Endothelial cell of umbilical vein (primary cell): ENCODE measurements at regions not wholly inside any gene's neighbourhood (a gene's known extent, or its start where the extent isn't known, plus 50 kb on each side); places are given as distances from the start of the nearest gene placed in this dataset.

ENCODE experiments used
- BruUV-seq: library from RNA; stranded (reverse); fragments of 400-500 nt; replicated peaks from 2 replicates; lab custom pipeline; 2021; lab: Mats Ljungman, UMichigan
- CTCF ChIA-PET: fragments of 300-600, 350-600 bp; sonication (Branson Sonifier 250); formaldehyde crosslinking; loops from one replicate; lab custom pipeline; 2021; ENCODE audit warnings: antibody characterized with exemption, inconsistent platforms; lab: Charles Lee
- POLR2A ChIA-PET: fragments of 300-600, 350-600 bp; sonication (Branson Sonifier 250); formaldehyde crosslinking; loops from one replicate; lab custom pipeline; 2021; ENCODE audit warnings: antibody characterized with exemption, inconsistent platforms; lab: Charles Lee
- DNase-seq: peaks from one replicate; pipeline ENCODE4 v3.0.0-alpha.2; 2011; ENCODE audit warnings: low read depth, low spot score
- FAIRE-seq: peaks from 2 replicates; lab custom pipeline; 2011; peaks lifted over from hg19 to GRCh38; lab: Jason Lieb, UNC
- H2AFZ ChIP-seq: 2 replicates; pipeline ENCODE4 v1.6.0; 2012; ENCODE audit warnings: low read depth, low read length, control low read depth, inconsistent platforms
- H3K27ac ChIP-seq: 2 replicates; pipeline ENCODE4 v1.5.1; 2011; ENCODE audit warnings: low read depth, mild to moderate bottlenecking, control low read depth, low read length, moderate library complexity; ENCODE audit not compliant: insufficient read depth
- H3K27me3 ChIP-seq, 2 experiments: 2 replicates each; pipeline versions ENCODE4 v1.6.0 to v1.6.1; 2011; ENCODE audit warnings: low read length in 2 of 2, mixed read lengths in 1 of 2; ENCODE audit not compliant: control insufficient read depth in 2 of 2, insufficient read depth in 2 of 2
- H3K36me3 ChIP-seq, 2 experiments: 2 replicates in 1 of 2; 3 replicates in 1 of 2; pipeline ENCODE4 v1.5.1; 2011; ENCODE audit warnings: low read length in 2 of 2, mild to moderate bottlenecking in 1 of 2, moderate library complexity in 1 of 2; ENCODE audit not compliant: control insufficient read depth in 2 of 2, insufficient read depth in 2 of 2; ENCODE audit errors: extremely low read depth in 1 of 2
- H3K4me1 ChIP-seq: 3 replicates; pipeline ENCODE4 v1.5.1; 2011; ENCODE audit warnings: mild to moderate bottlenecking, low read length; ENCODE audit not compliant: control insufficient read depth, insufficient read depth; ENCODE audit errors: extremely low read depth
- H3K4me2 ChIP-seq: 2 replicates; pipeline ENCODE4 v1.6.1; 2011; ENCODE audit warnings: low read length, control low read depth, mixed read lengths; ENCODE audit not compliant: insufficient read depth
- H3K4me3 ChIP-seq, 3 experiments: fragments of 200-600 bp in 1 of 3; sonication (generic), shearing (Covaris generic) in 1 of 3; replicated peaks in 1 of 3; 2 replicates each; pipeline ENCODE4 v1.5.1; 2011 to 2016; ENCODE audit warnings: control low read depth in 3 of 3, low read length in 3 of 3, mild to moderate bottlenecking in 2 of 3, inconsistent platforms in 1 of 3, low read depth in 1 of 3, moderate library complexity in 1 of 3; ENCODE audit not compliant: insufficient read depth in 1 of 3
- H3K79me2 ChIP-seq: 2 replicates; pipeline ENCODE4 v1.6.0; 2012; ENCODE audit warnings: low read length, inconsistent platforms; ENCODE audit not compliant: control insufficient read depth, insufficient read depth
- H3K9ac ChIP-seq: replicated peaks from 2 replicates; pipeline ENCODE3; 2011; ENCODE audit warnings: low read length, control low read depth; ENCODE audit not compliant: insufficient read depth; ENCODE audit errors: extremely low read depth
- H3K9me1 ChIP-seq: replicated peaks from 3 replicates; pipeline ENCODE4 v1.6.0; 2011; ENCODE audit warnings: mild to moderate bottlenecking, low read length; ENCODE audit not compliant: control insufficient read depth, insufficient read depth; ENCODE audit errors: extremely low read depth
- H3K9me3 ChIP-seq: replicated peaks from 2 replicates; pipeline ENCODE4 v1.5.1; 2012; ENCODE audit warnings: low read length, inconsistent platforms; ENCODE audit not compliant: control insufficient read depth, insufficient read depth
- H4K20me1 ChIP-seq: replicated peaks from 2 replicates; pipeline ENCODE3; 2011; ENCODE audit warnings: mild to moderate bottlenecking, low read length; ENCODE audit not compliant: control insufficient read depth, insufficient read depth; ENCODE audit errors: extremely low read depth
- EZH2 ChIP-seq: IDR thresholded peaks from 2 replicates; pipeline ENCODE4 v1.6.1; 2012; ENCODE audit warnings: borderline replicate concordance, low read depth, mild to moderate bottlenecking, moderate library complexity, low read length, inconsistent platforms; ENCODE audit not compliant: severe bottlenecking
- FOS ChIP-seq: IDR thresholded peaks from 2 replicates; pipeline ENCODE4 v1.6.1; 2011; ENCODE audit warnings: mild to moderate bottlenecking, low read length, moderate library complexity, borderline replicate concordance; ENCODE audit not compliant: insufficient read depth
- MAX ChIP-seq: IDR thresholded peaks from 2 replicates; pipeline ENCODE4 v1.6.1; 2011; ENCODE audit not compliant: insufficient read depth, insufficient read length
- MYC ChIP-seq: IDR thresholded peaks from one replicate; pipeline ENCODE4 v1.6.1; 2011; ENCODE audit warnings: mild to moderate bottlenecking, low read depth, low read length
- POLR2A ChIP-seq: IDR thresholded peaks from 2 replicates; pipeline ENCODE4 v1.6.1; 2012; ENCODE audit warnings: low read depth, mild to moderate bottlenecking, control low read depth, low read length
- POLR2AphosphoS5 ChIP-seq: IDR thresholded peaks from 2 replicates; pipeline ENCODE4 v1.6.1; 2012; ENCODE audit warnings: low read depth, mild to moderate bottlenecking, control low read depth, low read length, moderate library complexity; ENCODE audit not compliant: insufficient read depth
- dilution Hi-C: fragments of 300-500 bp; cut with MboI; formaldehyde crosslinking; loops from one replicate; pipeline ENCODE4 v1.15.0; 2019; ENCODE audit warnings: low sequenced_read_pairs; ENCODE audit not compliant: extremely low pct_ligation_motif_present
- intact Hi-C: fragments of 100-400 bp; cut with micrococcal nuclease; formaldehyde crosslinking; loops from one replicate; pipeline ENCODE4 v1.10.0; 2022
- TF ChIP-seq, protein P1 (sequence below), 2 donors: IDR thresholded peaks; 1 replicate in 1 of 2; 2 replicates in 1 of 2; pipeline ENCODE4 v1.5.1; 2011; ENCODE audit warnings: low read length in 2 of 2, mild to moderate bottlenecking in 2 of 2, moderate library complexity in 2 of 2, control low read depth in 1 of 2, inconsistent platforms in 1 of 2, low read depth in 1 of 2; ENCODE audit not compliant: insufficient read depth in 1 of 2; ENCODE audit errors: extremely low read depth in 1 of 2

DNA sequence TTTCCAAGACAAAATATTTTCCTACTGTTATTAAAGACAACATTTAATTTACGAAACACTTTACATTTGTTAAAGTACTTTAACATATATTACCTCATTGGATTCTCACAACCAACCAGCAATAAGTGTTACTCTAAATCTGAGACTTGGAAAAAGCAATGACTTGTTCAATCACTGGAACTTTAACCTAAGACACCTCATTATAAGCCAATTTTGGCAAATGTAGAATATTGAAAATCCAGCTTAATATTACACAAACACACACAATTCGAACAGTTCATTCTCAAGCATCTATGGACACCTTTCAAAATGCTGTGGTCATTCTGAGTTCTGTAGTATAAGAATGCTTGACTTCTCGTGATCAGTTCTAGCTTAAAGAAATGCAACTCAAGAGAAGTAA, 619.4 kb upstream of the CHAC2 start:
- intact Hi-C loops (no loop called here), dilution Hi-C loops (no loop called here)
- H4K20me1 ChIP-seq = no peaks in the 10 kb centered on the region
- DNase-seq (no peak), FAIRE-seq (no peak)
- H3K36me3 ChIP-seq = no peaks in the 10 kb centered on the region
- TF ChIP-seq EZH2 (no peak), POLR2AphosphoS5 (no peak)
- H2AFZ ChIP-seq = no peak overlapping the region
- H3K9me3 ChIP-seq = no peaks in the 10 kb centered on the region
- no peaks in the 10 kb centered on the region for H3K79me2 ChIP-seq
- no peak overlapping the region for H3K4me2 ChIP-seq
- H3K9me1 ChIP-seq = no peaks in the 10 kb centered on the region
- CTCF ChIA-PET = no interaction called here
- BruUV-seq = no TSS peak
- H3K27me3 ChIP-seq = no peaks in the 10 kb centered on the region
- no peaks in the 10 kb centered on the region for H3K4me1 ChIP-seq
- no peak overlapping the region for H3K4me3 ChIP-seq
- no peak overlapping the region for H3K9ac ChIP-seq
- no peak overlapping the region for H3K27ac ChIP-seq
- POLR2A ChIA-PET = no interaction called here

DNA sequence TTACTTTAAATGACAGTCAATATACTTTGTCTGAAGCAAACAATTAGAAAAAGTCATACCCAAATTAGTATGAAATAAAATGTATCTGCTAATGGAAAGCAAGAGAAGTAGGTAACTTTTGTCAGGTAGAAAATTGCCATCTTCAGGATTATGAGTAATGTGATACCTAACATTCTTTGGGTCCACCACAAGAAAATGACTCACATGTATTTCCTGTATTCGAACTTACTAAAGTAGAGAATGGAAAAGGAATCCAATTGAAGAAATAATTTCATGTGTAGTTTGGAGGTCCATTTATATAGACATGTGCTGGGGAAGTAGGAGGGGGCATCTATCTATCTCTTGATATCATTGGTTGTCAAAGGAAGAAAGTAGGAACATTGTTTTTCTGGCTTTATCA, 636.2 kb upstream of the CHAC2 start:
- DNase-seq (no peak), FAIRE-seq (no peak)
- H3K9me3 ChIP-seq = no peaks in the 10 kb centered on the region
- H3K4me2 ChIP-seq = no peak overlapping the region
- no peaks in the 10 kb centered on the region for H4K20me1 ChIP-seq
- H3K9me1 ChIP-seq = no peaks in the 10 kb centered on the region
- dilution Hi-C loops (no loop called here), intact Hi-C loops (no loop called here)
- POLR2A ChIA-PET = no interaction called here
- BruUV-seq = no TSS peak
- CTCF ChIA-PET = no interaction called here
- H3K27me3 ChIP-seq = no peaks in the 10 kb centered on the region
- H3K4me1 ChIP-seq = peaks cover 3% of the 10 kb centered on the region
- no peak overlapping the region for H3K9ac ChIP-seq
- H3K27ac ChIP-seq = no peak overlapping the region
- no peak for TF ChIP-seq MAX
- TF ChIP-seq POLR2AphosphoS5 = no peak
- TF ChIP-seq EZH2 = no peak
- TF ChIP-seq, protein P1, sequence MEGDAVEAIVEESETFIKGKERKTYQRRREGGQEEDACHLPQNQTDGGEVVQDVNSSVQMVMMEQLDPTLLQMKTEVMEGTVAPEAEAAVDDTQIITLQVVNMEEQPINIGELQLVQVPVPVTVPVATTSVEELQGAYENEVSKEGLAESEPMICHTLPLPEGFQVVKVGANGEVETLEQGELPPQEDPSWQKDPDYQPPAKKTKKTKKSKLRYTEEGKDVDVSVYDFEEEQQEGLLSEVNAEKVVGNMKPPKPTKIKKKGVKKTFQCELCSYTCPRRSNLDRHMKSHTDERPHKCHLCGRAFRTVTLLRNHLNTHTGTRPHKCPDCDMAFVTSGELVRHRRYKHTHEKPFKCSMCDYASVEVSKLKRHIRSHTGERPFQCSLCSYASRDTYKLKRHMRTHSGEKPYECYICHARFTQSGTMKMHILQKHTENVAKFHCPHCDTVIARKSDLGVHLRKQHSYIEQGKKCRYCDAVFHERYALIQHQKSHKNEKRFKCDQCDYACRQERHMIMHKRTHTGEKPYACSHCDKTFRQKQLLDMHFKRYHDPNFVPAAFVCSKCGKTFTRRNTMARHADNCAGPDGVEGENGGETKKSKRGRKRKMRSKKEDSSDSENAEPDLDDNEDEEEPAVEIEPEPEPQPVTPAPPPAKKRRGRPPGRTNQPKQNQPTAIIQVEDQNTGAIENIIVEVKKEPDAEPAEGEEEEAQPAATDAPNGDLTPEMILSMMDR (IDR thresholded peaks at IDR 0.05; ENCODE audit: extremely low read depth in 1 of 2, insufficient read depth in 1 of 2, low read depth in 1 of 2, low read length in 2 of 2) = no peak
- TF ChIP-seq POLR2A = no peak
- peak; percentile 52 for TF ChIP-seq FOS
- no peak for TF ChIP-seq MYC
- no peaks in the 10 kb centered on the region for H3K79me2 ChIP-seq
- H3K36me3 ChIP-seq = no peaks in the 10 kb centered on the region
- no peak overlapping the region for H2AFZ ChIP-seq
- H3K4me3 ChIP-seq = no peak overlapping the region
